ENCODE measurements at regions not wholly inside any gene's neighbourhood (a gene's known extent, or its start where the extent isn't known, plus 50 kb on each side); places are given as distances from the start of the nearest gene placed in this dataset.

DNA sequence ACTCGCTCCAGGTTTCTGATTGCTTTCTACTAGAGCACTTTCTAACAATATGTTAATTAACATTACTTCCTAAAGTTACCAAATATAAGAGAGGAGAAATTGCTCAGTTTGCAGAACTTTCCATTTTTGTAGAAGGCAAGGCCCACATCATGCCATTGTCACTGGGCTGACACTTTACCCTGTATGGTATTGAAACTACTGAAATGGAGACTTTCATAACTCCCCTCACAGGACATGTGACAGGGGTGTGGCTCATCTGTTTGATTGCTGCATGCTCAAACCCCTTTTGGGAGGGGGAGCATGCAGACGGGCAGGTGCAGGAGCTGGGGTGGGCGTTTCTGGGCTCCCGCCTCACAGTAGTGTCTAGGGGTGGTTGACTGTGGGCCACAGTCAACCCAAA, 206.3 kb upstream of the GHR start:
- H3K4me3 ChIP-seq (ENCODE audit: low read depth, low read length): no peak overlapping the region
- TF ChIP-seq MYC (IDR thresholded peaks at IDR 0.05; ENCODE audit: low read depth, low read length): no peak
- TF ChIP-seq POLR2A (IDR thresholded peaks at IDR 0.05; ENCODE audit: extremely low read depth, insufficient read length): no peak
- TF ChIP-seq, protein P1, sequence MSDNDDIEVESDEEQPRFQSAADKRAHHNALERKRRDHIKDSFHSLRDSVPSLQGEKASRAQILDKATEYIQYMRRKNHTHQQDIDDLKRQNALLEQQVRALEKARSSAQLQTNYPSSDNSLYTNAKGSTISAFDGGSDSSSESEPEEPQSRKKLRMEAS (IDR thresholded peaks at IDR 0.05; ENCODE audit: low read depth, low read length): no peak
- TF ChIP-seq, protein P2, sequence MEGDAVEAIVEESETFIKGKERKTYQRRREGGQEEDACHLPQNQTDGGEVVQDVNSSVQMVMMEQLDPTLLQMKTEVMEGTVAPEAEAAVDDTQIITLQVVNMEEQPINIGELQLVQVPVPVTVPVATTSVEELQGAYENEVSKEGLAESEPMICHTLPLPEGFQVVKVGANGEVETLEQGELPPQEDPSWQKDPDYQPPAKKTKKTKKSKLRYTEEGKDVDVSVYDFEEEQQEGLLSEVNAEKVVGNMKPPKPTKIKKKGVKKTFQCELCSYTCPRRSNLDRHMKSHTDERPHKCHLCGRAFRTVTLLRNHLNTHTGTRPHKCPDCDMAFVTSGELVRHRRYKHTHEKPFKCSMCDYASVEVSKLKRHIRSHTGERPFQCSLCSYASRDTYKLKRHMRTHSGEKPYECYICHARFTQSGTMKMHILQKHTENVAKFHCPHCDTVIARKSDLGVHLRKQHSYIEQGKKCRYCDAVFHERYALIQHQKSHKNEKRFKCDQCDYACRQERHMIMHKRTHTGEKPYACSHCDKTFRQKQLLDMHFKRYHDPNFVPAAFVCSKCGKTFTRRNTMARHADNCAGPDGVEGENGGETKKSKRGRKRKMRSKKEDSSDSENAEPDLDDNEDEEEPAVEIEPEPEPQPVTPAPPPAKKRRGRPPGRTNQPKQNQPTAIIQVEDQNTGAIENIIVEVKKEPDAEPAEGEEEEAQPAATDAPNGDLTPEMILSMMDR (IDR thresholded peaks at IDR 0.05; ENCODE audit: low read depth, low read length): no peak
- DNase-seq (ENCODE audit: low read depth): no peak

DNA sequence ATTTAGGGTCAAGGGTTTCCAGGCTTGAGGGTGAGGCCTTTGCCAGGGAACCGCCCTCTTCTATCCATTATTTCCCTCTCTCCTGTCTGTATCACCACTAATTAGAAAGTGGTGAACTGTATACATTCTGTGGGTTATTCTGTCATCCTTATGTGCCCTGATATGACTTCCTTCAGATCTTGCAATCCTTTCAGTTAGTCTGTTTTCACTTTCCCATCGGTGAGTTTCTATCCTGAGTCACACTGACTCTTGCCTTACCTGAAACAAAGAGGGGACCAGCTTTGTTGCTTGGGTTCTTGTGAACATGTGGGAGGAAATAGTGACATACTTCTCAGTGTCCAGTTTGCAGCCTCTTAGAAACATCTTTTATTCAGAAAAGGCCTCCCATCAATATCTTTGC, 205.4 kb upstream of the GHR start:
- no peak overlapping the region for H3K4me3 ChIP-seq (ENCODE audit: low read depth, low read length)
- DNase-seq (ENCODE audit: low read depth): no peak
- no peak for TF ChIP-seq POLR2A (IDR thresholded peaks at IDR 0.05; ENCODE audit: extremely low read depth, insufficient read length)
- no peak for TF ChIP-seq MYC (IDR thresholded peaks at IDR 0.05; ENCODE audit: low read depth, low read length)
- TF ChIP-seq, protein P1 (IDR thresholded peaks at IDR 0.05; ENCODE audit: low read depth, low read length): no peak
- TF ChIP-seq, protein P2 (IDR thresholded peaks at IDR 0.05; ENCODE audit: low read depth, low read length): no peak

DNA sequence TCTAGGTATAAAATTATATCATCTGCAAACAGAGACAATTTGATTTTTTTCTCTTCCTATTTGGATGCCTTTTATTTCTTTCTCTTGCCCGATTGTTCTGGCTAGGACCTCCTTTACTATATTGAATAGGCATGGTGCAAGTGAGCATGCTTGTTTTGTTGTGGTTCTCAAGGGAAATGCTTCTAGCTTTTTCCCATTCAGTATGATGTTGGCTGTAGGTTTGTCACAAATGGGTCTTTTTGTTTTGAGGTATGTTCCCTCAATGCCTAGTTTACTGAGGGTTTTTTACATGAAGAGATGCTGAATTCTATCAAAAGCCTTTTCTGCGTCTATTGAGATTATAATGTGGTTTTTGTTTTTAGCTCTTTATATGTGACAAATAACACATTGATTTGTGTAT, 198.2 kb upstream of the GHR start:
- no peak for DNase-seq (ENCODE audit: low read depth)
- TF ChIP-seq POLR2A (IDR thresholded peaks at IDR 0.05; ENCODE audit: extremely low read depth, insufficient read length): no peak
- TF ChIP-seq, protein P1 (IDR thresholded peaks at IDR 0.05; ENCODE audit: low read depth, low read length): no peak
- TF ChIP-seq, protein P2 (IDR thresholded peaks at IDR 0.05; ENCODE audit: low read depth, low read length): no peak
- no peak overlapping the region for H3K4me3 ChIP-seq (ENCODE audit: low read depth, low read length)

DNA sequence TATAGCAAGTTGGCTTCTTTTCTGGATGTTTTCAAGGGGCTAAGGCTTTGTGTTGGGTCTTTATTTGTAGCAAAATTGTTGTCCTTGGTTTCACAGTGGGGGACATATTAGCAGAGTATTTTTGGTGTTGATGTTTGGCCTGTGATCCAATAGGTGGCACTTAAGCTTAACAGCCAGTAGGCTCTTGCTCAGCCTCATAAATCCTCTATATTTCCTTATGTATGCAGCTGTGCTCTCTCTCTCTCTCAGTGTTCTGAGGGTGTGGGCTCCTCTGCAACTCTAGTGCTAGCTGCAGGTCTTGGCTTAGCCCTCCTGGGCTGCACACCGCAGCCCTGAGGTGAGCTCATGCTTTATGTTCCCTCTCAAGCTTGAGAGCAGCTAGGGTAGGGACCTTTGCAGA, 195.0 kb upstream of the GHR start:
- no peak for DNase-seq (ENCODE audit: low read depth)
- H3K4me3 ChIP-seq (ENCODE audit: low read depth, low read length): no peak overlapping the region
- TF ChIP-seq POLR2A (IDR thresholded peaks at IDR 0.05; ENCODE audit: extremely low read depth, insufficient read length): no peak
- no peak for TF ChIP-seq MYC (IDR thresholded peaks at IDR 0.05; ENCODE audit: low read depth, low read length)
- TF ChIP-seq, protein P2 (IDR thresholded peaks at IDR 0.05; ENCODE audit: low read depth, low read length): no peak
- TF ChIP-seq, protein P1 (IDR thresholded peaks at IDR 0.05; ENCODE audit: low read depth, low read length): no peak

DNA sequence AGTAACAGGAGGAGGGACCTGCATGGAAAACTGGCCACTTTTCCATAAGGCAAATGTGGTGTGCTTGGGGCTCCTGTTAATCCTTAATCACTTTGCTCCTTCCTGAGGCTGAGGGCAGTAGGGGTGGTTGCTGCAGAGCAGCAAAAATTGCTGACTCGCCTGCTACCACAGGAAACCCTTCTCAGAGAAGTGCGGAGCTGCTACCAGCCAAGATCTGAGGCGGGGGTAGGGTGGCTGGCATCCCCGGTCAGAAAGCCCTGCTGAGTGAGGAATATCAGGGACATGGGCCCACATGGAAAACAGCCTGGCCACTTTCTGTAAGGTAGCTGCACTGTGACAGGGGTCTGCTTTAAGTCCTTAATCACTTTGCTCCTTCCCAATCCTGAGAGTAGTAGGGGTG, 192.4 kb upstream of the GHR start:
- TF ChIP-seq MYC (IDR thresholded peaks at IDR 0.05; ENCODE audit: low read depth, low read length) (no peak), POLR2A (IDR thresholded peaks at IDR 0.05; ENCODE audit: extremely low read depth, insufficient read length) (no peak)
- TF ChIP-seq, protein P1 (IDR thresholded peaks at IDR 0.05; ENCODE audit: low read depth, low read length): no peak
- TF ChIP-seq, protein P2 (IDR thresholded peaks at IDR 0.05; ENCODE audit: low read depth, low read length): no peak
- no peak overlapping the region for H3K4me3 ChIP-seq (ENCODE audit: low read depth, low read length)
- DNase-seq (ENCODE audit: low read depth): no peak

DNA sequence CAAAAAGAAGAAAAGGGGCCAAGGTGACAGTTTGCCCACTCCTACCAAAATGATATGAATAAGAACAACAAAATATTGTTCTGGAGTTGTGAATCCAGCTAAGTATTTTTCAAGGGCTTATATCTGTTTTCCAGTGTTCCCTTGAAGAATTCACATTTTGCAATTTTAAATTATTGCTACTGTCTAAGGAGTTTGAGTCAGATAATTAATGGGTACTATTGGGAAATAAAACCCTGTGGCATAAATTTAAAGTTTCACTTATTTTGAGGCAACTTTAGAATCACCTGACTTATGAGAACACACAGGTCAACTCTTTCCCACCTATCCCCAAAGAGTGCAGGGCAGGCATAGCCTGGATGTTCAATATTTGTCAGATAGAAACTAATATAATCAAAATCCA, 188.0 kb upstream of the GHR start:
- DNase-seq (ENCODE audit: low read depth): no peak
- H3K4me3 ChIP-seq (ENCODE audit: low read depth, low read length): no peak overlapping the region
- no peak for TF ChIP-seq MYC (IDR thresholded peaks at IDR 0.05; ENCODE audit: low read depth, low read length)
- TF ChIP-seq, protein P1 (IDR thresholded peaks at IDR 0.05; ENCODE audit: low read depth, low read length): no peak
- TF ChIP-seq, protein P2 (IDR thresholded peaks at IDR 0.05; ENCODE audit: low read depth, low read length): no peak
- TF ChIP-seq POLR2A (IDR thresholded peaks at IDR 0.05; ENCODE audit: extremely low read depth, insufficient read length): no peak

Data from NB4 (cell line).